ENCODE measurements at regions not wholly inside any gene's neighbourhood (a gene's known extent, or its start where the extent isn't known, plus 50 kb on each side); places are given as distances from the start of the nearest gene placed in this dataset.

DNA sequence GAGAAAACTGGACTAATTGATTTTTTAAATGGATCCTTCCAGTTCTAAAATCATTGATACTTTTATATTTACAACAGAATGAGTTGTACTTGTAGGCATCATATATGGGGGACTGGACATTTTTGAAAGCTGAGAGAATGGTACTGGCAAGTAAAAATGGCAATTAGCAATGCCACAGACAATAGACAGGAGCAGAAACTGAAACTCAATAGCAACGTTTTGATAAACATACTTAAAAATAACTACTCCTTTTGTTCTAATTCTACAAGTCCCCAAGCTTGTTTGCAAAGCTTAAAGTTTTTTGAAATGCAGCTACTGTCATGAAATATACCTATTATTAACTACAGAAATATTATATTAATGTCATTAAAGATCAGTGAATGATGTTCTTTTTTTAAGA is 52.8 kb upstream of the FBXL7 start:
- intact Hi-C loops (cut with micrococcal nuclease): no loop called here

DNA sequence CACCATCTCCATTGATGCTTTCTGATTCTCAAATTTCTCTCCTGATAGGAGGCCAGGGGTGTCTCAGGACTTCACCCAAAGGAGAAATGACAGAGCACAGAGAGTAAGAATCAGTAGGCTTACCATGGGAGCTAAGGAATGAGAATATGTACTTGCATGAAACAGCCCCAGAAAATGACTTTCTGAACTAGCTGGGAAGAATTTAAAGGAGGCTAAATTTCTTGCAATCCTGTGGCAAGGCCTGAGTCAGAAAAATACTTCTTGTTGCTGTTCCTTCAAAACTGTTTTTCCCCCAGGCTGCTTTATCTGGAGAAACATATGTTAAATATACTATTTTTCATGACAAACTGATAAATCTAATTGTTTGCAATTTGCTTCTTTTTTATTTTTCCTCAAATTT is 53.4 kb upstream of the FBXL7 start:
- intact Hi-C loops (cut with micrococcal nuclease): no loop called here

DNA sequence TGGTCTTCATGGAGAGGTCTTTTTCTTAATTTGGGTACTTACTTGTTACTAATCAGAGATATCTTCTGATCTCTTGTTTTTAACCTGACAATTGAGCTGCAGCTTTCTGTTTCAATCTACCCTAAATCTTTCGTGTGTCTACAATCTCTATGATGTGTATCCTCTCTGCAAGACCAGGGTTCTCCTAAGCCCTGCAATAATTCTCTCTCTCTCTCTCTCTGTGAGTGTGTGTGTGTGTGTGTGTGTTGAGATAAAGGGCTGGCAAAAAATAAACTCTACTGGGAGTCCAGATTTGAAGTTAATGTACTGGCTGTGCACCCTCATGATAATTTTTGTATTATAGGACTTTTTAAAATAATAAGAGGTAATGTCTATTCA is 57.8 kb upstream of the FBXL7 start:
- intact Hi-C loops (cut with micrococcal nuclease): no loop called here

DNA sequence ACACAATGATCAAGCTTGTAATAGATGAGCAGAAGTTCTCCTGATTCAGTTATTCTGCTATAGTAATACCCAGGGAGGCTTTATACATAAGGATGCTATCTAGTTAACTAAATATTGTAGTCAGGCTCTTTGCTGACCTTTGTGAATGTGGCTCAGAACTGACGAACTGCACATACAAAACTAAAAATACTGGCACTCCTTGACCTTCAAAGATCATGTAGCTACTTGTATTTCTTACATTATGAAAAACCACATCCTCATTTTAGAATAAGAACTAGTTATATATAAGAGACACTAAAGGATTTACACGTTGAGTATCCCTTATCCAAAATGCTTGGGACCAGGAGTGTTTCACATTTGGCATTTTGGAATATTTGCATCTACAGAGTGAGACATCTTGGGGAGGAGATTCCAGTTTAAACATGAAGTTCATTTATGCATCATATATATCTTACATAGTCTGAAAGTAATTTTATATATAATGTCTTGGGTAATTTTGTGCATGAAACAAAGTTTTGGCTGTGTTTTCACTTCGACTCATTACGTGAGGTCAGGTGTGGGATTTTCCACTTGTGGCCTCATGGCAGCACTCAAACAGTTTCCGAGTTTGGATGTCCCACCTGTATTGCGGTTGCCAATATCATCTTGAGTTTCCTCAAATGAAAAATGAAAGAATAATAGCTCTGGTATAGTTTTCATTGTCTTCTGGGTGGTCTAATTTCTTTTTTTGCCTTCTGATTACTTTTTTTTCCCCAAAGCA is 58.4 kb upstream of the FBXL7 start:
- intact Hi-C loops (cut with micrococcal nuclease): no loop called here

DNA sequence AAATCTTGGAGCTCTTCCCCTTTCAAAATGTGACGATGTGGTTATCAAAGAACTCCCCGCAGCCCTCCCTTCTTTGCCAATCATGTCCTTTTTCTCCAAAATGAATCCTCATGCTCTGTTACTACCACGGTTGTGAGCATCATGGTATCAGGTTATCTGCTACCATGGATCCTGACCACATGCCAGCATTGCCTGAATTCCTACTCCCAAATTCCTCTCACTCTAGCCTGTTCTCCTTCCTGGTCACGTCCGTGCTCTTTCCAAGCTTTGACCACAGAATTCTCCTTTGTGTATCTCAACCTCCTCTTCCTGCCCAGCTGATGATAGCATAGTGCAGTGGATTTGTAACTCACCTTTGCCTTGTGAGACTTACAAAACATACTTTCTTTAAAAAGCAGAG is 59.5 kb upstream of the FBXL7 start:
- intact Hi-C loops (cut with micrococcal nuclease): no loop called here

DNA sequence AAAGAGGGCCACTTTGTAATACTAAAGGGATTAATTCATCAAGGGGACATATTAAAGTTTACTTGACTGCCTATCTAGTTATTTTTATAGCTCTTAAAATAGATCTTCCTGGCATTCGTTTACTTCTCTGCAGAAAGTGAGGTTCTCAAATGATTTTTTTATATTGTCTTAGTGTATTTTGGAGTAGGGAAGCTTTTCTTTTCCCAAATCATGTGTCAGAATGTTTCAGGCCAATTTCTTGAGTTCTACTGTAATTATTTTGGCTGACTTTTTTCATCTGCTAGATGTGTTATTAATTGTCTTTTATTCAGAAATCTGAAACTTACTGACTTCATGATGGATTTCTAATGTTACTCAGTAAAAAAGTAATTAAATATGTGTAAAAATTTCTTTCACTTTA is 60.2 kb upstream of the FBXL7 start:
- intact Hi-C loops (cut with micrococcal nuclease): no loop called here

DNA sequence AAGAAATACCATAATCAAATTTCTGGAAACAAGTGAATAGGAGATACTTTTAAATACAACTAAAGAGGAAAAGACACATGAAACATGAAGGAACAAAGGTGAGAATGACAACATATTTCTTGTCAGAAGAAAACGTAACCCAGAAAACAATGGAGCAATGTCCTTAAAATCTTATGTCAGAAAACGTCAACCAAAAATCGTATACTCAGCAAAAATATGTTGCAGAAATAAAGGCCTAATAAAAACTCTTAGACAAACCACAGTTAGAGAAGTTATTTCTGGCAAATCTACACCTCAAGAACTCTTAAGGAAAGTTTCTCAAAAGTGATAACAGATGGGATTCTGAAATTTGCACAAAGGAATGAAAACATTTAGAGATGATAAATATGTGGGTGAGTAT is 66.3 kb upstream of the FBXL7 start:
- intact Hi-C loops (cut with micrococcal nuclease): no loop called here

DNA sequence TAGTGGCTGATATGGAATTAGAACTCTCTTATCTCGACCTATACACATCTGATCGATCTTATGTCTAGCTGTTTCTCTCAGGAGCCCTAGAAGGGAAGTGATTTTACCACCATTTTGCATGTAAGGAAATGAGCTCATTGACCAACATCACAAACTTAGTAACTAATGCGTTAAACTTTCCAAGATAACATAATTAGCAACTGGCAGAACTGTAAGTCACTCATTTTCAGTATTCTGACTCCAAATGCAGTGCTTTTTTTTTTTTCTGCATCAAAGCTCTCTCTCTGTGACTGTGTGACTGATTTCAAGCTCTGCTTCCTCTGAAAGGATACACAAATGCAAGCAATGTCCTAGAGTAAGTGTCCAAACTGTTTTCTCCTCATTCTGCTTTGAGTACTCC is 68.1 kb upstream of the FBXL7 start:
- intact Hi-C loops (cut with micrococcal nuclease): no loop called here

DNA sequence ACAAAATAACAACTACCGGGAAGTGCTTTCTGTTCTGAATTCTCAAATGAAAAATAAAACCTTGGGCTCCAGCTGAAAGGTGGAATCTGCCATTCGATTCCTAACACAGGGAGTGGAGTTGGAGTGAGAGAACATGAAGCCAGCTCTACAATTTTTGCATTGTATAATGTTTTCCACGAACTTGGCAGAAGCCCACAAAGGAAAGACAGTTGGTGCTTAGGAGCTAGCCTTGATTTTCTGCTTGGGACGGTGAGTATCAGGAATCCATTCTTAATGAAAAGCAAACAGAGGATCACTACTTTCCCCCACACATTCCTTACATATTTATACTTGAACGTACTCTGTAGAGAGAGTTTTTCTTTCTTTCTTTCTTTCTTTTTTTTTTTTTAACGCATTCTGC is 74.2 kb upstream of the FBXL7 start:
- intact Hi-C loops (cut with micrococcal nuclease): no loop called here

DNA sequence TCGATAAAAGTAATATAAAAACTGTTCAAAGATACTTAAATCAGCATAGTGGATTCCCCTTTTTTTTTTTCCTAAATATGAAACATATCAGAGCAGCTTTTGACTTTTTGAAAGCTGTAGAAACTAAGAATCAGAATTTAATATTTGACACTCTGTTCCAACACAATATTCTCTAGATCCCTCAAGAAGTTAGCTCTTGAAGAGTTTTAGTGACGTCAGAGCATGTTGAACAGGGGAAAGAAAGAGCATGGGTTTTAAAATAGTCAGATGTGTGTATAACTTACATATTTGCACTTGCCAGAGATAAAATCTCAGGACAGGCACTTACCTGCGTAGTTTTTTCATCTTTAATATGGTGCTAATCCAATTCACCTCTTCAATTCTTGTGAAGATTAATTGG is 75.2 kb upstream of the FBXL7 start:
- intact Hi-C loops (cut with micrococcal nuclease): no loop called here

DNA sequence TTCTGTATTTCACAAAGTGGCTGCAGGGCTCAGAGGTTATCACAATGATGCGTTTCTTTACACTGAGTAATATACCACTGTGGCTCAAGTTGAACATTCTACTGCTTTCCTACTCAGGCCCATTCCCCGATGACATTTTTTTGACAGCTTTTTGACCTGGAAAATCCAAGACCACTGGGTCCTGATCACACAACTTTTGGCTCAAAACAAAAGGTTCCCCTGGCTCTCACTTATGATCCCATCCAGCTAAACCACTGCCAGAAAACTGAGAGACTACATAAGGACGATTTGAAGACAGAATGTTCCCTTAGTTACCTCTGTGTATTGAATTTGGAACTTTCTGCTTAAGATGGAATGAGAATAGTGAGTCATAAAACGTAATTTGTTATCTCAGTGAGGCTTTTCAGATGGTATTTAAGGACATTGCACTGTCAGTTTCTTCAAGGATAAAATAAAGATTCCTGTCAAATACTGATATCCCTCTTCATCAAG is 78.0 kb upstream of the FBXL7 start:
- intact Hi-C loops (cut with micrococcal nuclease): no loop called here

DNA sequence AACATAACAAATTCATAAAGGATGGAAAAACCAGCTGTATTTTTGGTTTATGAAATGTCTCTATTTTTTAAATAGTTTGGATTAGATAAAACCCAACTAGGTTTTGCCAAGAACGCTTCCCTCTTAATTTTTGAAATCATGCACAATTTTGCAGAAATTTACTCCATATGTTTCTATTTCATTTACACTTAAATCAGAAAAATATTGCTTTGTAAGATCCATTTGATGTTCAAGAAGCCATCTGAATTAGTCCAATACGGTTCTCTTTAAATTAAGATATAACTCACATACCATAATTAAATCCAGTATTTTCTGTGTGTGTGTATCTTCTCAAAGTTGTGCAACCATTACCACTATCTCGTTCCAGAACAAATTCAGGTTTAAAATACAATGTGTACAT is 78.6 kb upstream of the FBXL7 start:
- intact Hi-C loops (cut with micrococcal nuclease): no loop called here

DNA sequence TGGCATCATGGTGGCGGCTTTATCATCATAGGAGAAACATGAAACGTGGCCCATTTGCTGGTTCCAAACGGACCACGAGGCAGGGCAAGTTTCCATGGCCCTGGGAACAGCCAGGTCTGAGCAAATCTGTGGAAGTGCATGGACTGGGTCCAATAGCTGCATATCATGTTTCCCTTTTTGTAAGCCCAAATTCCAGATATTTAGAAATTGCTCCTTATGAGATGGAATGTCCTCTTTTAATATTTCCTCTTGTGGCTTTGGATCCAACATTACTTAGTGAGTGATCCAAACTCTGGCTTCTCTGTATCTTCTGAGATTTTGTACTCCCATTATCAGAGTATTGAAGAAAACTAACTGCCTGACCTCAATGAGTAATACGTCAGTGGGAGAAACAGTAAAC is 79.8 kb upstream of the FBXL7 start:
- intact Hi-C loops (cut with micrococcal nuclease): no loop called here

DNA sequence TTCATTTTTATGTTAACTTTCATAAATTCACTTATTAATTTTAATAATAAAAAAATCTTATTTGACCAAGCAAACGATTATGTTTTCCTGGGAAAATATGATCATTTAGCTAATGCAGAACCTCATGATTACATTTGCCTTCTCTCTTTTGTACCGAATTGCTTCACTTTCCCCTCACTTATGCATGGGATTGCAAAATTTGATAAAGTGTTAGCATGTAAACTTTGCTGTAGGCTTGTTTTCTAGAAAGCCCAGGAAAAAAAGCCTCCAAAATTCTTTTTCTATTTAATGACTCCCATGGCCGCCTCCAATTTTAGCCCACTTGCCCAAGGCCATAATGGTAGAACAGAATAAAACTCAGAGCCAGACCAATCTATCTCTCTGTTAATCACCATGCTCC is 82.8 kb upstream of the FBXL7 start:
- intact Hi-C loops (cut with micrococcal nuclease): no loop called here

DNA sequence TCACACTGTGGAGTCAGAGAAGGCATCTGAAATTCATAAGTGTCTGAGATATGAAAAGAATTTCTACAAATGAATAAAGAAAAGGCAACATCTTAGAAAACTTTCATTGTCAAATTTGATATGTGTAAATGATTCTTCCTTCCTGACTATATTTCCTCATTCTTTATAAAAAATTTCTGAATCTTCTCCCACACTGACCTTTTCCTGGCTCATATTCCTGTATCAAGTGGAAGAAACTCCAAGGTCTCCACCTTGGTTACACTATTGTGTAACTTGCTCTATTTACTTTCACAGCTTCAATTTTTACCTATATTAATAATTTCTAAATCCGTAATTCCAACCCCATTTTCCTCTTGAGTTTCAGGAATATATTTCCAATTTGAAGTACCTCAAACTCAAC is 93.5 kb upstream of the FBXL7 start:
- intact Hi-C loops (cut with micrococcal nuclease): no loop called here

DNA sequence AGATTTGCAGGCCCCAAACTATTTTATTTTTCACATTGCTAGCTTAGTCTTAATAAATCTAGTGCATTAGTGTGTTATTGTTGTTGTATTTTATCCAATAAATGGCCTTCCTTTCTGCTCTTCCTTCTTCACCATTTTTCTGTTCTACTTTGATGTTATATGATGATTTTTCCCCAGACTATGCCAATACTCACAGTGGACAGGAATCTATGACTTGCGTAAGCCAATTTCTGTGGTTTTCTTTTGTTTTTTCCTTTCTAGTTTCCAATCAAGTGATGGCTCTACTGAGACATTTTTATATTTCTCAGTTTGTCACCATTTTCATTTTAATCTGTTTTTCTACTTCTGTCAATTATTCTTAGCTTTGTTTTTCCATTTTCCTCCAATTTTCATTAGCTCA is 106.8 kb upstream of the FBXL7 start:
- intact Hi-C loops (cut with micrococcal nuclease): no loop called here

DNA sequence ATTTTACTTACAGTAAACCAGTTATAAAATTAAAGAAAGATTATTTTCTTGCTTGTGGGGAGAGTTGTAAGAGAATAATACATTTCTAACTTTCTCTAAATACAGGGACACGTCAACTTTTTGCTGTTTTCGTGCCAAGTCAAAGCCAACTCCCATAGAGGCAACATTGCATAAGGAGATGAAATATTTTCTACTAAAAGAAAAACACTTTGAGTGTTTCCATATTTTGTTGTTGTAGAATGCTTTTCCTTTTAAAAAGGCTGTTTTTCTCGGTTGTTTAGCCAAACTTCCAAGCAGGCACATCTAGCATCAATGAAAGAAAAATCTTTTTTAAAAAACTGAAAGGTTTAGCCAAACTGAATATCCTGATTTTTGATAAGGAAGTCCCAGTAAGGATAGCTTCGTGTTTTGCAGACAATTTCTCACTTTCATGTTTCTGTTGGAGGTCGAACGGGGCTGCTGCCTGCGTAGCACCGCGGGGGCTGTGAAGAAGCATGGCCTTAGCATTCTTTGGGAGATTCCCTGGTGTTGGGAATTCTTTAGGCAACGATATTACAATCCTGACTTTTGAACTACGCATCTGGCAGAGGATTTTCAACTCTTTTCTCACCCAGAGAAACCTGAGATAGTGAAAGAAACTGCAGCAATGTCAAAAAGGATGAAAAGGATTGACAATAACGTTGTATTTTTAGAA is 108.1 kb upstream of the FBXL7 start:
- intact Hi-C loops (cut with micrococcal nuclease): no loop called here

DNA sequence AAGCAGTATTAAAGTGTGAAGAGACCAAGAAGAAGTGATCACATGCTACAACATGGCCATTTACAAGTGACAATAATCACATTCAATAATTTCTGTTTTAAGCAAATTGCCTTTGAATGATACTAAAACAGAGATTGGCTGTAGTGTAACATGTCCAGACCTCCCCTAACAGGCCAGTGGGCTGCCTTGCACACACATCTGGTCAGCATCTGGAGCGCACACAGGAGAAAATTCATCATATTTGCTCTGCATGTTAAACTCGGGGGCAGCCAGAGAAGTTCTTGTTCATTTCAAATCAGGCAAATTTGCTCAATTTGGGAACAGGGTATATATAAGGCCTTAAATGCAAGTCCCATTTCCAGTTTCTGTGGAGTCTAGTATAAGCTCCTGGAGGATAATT is 111.1 kb upstream of the FBXL7 start:
- intact Hi-C loops (cut with micrococcal nuclease): no loop called here

DNA sequence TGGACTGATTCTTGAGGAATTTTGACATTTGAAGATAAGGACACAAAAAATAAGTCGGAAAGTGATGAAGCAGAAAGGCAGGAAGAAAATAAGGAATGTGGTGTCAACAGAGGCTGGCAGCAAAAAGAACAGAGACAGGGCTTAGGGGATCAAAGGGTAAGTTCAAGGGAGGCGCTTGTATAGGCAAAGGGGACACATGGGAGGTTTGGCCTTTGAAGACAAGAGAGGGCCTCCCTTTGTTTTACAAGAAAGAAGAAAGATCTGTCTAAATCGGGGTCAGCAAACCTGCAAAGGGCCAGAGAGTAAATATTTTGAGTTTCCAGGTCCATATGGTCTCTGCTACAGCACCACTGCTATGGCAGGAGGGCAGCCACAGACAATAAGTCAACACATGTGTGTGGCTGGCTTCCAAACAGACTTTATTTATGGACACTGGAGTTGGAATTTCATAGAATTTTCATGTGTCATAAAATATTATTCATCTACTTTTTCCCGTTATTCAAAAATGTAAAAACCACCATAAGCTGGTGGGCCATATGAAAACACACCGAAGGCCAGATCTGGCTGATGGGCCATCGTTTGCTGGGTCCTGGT is 112.0 kb upstream of the FBXL7 start:
- intact Hi-C loops (cut with micrococcal nuclease): no loop called here

DNA sequence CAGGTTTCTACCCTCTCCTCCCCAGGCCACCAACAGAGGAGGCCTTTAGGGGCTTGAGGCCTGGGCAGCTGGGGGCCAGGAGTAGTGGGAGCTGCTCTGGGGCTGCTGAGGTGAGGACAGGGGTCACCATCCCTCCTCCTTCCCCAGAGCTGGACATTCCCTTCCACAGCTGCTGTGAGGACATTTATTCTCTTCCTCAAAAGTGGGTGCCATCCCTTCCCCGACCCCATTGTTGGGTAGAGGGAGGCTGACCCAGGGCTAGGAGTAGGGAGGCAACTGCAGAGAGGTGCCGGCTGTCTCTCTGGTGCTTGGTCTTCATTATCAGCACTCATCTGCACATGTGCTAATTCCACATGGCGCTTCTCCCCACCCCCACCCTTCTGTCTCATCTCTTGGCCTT is 113.9 kb upstream of the FBXL7 start:
- intact Hi-C loops (cut with micrococcal nuclease): no loop called here

DNA sequence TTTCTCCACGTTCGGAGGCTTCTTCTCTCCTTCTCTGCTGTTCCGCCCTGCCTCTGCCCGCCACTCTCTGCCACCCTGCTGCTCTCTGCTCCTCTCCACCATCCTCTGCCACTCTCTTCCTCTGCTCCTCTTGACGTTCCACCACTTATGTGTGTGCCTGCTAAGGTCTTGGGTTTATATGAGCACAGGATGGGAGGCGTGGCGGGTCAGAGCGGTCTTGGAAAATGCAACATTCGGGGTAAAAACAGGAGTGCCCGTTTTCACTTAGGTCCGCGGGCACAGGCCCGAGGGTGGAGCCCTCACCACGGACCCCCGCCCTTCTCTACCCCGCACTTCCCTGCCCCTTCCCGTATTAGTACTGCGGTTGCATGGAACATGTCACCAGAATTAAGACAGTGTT is 114.4 kb upstream of the FBXL7 start:
- intact Hi-C loops (cut with micrococcal nuclease): no loop called here

DNA sequence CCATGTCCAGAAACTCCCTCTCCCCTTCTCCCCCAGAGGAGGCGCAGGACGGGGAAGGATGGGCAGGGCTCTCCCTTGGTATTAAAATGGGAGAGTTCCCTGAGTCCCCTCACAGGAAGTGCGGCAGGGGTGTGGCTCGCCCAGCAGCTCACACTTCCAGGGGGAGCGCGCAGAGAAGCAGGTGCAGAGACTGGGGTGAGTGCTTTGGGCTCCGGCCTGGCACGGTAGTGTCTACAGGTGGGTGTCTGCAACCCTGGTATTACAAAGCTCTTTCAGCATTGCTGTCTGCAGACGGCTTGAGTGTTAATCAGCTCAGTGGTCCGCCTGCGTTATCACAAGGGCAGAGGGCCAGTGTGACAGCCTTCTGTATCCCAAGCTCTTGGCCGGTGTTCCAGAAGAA is 114.9 kb upstream of the FBXL7 start:
- intact Hi-C loops (cut with micrococcal nuclease): no loop called here

DNA sequence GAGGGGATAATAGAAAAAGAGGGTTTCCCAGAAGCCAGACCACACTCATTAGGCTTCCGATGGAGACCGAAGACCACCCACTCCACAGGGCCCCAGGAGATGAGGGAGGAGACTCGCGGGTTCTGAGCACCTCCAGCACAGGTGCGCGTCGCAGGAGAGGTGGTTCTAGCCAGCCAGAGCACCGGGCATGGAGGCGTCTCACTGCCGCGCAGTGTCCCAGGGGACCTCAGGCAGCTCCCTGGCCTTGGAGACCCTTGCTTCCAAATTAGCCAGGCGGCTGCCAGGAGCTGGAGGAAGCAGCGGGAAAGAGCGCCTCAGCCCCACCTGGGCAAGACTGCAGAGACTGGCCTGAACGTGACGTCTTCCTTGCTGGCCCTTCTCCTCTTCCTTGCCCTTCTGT is 115.4 kb upstream of the FBXL7 start:
- intact Hi-C loops (cut with micrococcal nuclease): no loop called here

Measured in T-helper 1 cell treated with Interleukin-12 subunit alpha and Interleukin-12 subunit beta and Interleukin-4 antibody, amounts not matched to agents 30 ng/mL and 1 ng/mL, for 36 hours (primary cell).